Fibroblast of skin of scalp (primary cell): ENCODE measurements at regions not wholly inside any gene's neighbourhood (a gene's known extent, or its start where the extent isn't known, plus 50 kb on each side); places are given as distances from the start of the nearest gene placed in this dataset.
"Not testable (repeated sequence)": the region's sequence is repeated elsewhere in the genome, so short reads cannot be mapped to it uniquely, and the experiment has no call there.

ENCODE experiments used
- DNase-seq: peaks from one replicate; pipeline ENCODE4 v3.0.0-alpha.2; 2013

GRCh38 chr5:152527358-152528052, 122.4 kb upstream of the NMUR2 start:
- no peak for DNase-seq

GRCh38 chr5:152529440-152529839, 124.4 kb upstream of the NMUR2 start:
- peak; percentile 2 for DNase-seq

GRCh38 chr5:152532714-152533113, 127.6 kb upstream of the NMUR2 start:
- DNase-seq = peak; percentile 56

- no peak for DNase-seq
Measured at GRCh38 chr5:152534641-152535040, 129.6 kb upstream of the NMUR2 start.

- DNase-seq = peak; percentile 32
Measured at GRCh38 chr5:152542741-152543140, 137.7 kb upstream of the NMUR2 start.

- no peak for DNase-seq
Measured at GRCh38 chr5:152546493-152546892, 141.4 kb upstream of the NMUR2 start.

GRCh38 chr5:152547202-152547601, 142.1 kb upstream of the NMUR2 start:
- no peak for DNase-seq

- no peak for DNase-seq
Measured at GRCh38 chr5:152549709-152550108, 144.6 kb upstream of the NMUR2 start.

- DNase-seq = no peak
Measured at GRCh38 chr5:152551061-152551460, 146.0 kb upstream of the NMUR2 start.

GRCh38 chr5:152556784-152557183, 151.7 kb upstream of the NMUR2 start:
- no peak for DNase-seq

- DNase-seq = peak; percentile 61
Measured at GRCh38 chr5:152560512-152561137, 155.5 kb upstream of the NMUR2 start.

- DNase-seq = no peak
Measured at GRCh38 chr5:152568016-152568415, 162.9 kb upstream of the NMUR2 start.

- no peak for DNase-seq
Measured at GRCh38 chr5:152572812-152573211, 167.7 kb upstream of the NMUR2 start.

- DNase-seq = no peak
Measured at GRCh38 chr5:152584103-152584502, 179.0 kb upstream of the NMUR2 start.

GRCh38 chr5:152592416-152592815, 187.3 kb upstream of the NMUR2 start:
- no peak for DNase-seq

- DNase-seq = no peak
Measured at GRCh38 chr5:152593388-152593787, 188.3 kb upstream of the NMUR2 start.

GRCh38 chr5:152595405-152595804, 190.3 kb upstream of the NMUR2 start:
- no peak for DNase-seq

GRCh38 chr5:152599096-152599495, 194.0 kb upstream of the NMUR2 start:
- DNase-seq = no peak

GRCh38 chr5:152601806-152602732, 197.0 kb upstream of the NMUR2 start:
- DNase-seq = no peak

- not testable (repeated sequence) for DNase-seq
Measured at GRCh38 chr5:152606050-152606449, 201.0 kb upstream of the NMUR2 start.

- no peak for DNase-seq
Measured at GRCh38 chr5:152606776-152607364, 201.8 kb upstream of the NMUR2 start.

- no peak for DNase-seq
Measured at GRCh38 chr5:152607401-152608160, 202.5 kb upstream of the NMUR2 start.
